K562 (cell line): ENCODE measurements at regions not wholly inside any gene's neighbourhood (a gene's known extent, or its start where the extent isn't known, plus 50 kb on each side); places are given as distances from the start of the nearest gene placed in this dataset.

ENCODE experiments used
- CEBPG ChIP-seq, 3 experiments: fragments of 200-800 bp in 1 of 3; sonication (Bioruptor generic) in 1 of 3; sonication (generic) in 1 of 3; formaldehyde crosslinking in 1 of 3; IDR thresholded peaks in 2 of 3; conservative IDR thresholded peaks in 1 of 3; 2 replicates each; pipeline versions ENCODE4 v1.6.1 to v1.8.0; 2016 to 2022; ENCODE audit warnings: missing compliant biosample characterization in 2 of 3, missing genetic modification characterization in 2 of 3, mild to moderate bottlenecking in 1 of 3, missing genetic modification reagents in 1 of 3
- RFX5 ChIP-seq: IDR thresholded peaks from 2 replicates; pipeline ENCODE4 v1.6.1; 2011; ENCODE audit warnings: low read depth, mild to moderate bottlenecking, improper control_type of control experiment, low read length
- SMARCC2 ChIP-seq: fragments of 450-650 bp; IDR thresholded peaks from 2 replicates; pipeline ENCODE4 v1.6.1; 2017; ENCODE audit warnings: antibody characterized with exemption, moderate library complexity, mild to moderate bottlenecking, low read depth
- SP1 ChIP-seq: sonication (generic); formaldehyde crosslinking; IDR thresholded peaks from 2 replicates; pipeline ENCODE4 v1.8.1; 2022; ENCODE audit warnings: mild to moderate bottlenecking, missing genetic modification reagents
- ZNF133 ChIP-seq: fragments of 250-450 bp; sonication (Bioruptor Pico); IDR thresholded peaks from 2 replicates; pipeline ENCODE4 v1.4.0; 2020; ENCODE audit warnings: mild to moderate bottlenecking
- TF ChIP-seq, protein P1 (sequence below), 3 experiments: IDR thresholded peaks in 2 of 3; conservative IDR thresholded peaks in 1 of 3; 2 replicates each; pipeline ENCODE4 v1.5.1; 2011 to 2012; ENCODE audit warnings: low read length in 3 of 3, mild to moderate bottlenecking in 3 of 3, control low read depth in 2 of 3, improper control_type of control experiment in 1 of 3, inconsistent platforms in 1 of 3, low read depth in 1 of 3, mixed read lengths in 1 of 3, moderate library complexity in 1 of 3; ENCODE audit not compliant: insufficient read depth in 2 of 3
- TF ChIP-seq, protein P2 (sequence below): sonication (generic); formaldehyde crosslinking; IDR thresholded peaks from 2 replicates; pipeline ENCODE4 v1.8.0; 2022; ENCODE audit warnings: missing genetic modification reagents, mild to moderate bottlenecking, moderate library complexity, borderline replicate concordance

DNA sequence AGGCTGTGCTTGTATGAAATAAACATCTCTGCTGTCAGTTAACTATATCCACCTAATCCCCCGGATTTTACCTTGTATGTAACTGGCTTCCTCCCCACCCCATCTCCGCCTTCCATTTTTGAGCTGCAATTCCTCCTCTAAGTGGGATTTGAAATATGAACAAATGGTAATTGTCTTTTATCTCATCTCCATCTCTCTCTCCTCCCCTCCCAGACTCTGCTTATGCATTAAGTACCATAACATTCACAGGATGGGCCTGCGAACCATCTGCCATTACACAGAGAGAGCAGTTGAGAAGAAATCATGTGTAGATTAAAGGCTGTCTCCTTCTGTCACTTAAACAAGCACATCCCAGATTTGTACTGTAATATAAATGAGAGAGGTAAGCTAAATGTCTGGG is 1169.9 kb downstream of the TYW1 start:
- TF ChIP-seq, protein P1, sequence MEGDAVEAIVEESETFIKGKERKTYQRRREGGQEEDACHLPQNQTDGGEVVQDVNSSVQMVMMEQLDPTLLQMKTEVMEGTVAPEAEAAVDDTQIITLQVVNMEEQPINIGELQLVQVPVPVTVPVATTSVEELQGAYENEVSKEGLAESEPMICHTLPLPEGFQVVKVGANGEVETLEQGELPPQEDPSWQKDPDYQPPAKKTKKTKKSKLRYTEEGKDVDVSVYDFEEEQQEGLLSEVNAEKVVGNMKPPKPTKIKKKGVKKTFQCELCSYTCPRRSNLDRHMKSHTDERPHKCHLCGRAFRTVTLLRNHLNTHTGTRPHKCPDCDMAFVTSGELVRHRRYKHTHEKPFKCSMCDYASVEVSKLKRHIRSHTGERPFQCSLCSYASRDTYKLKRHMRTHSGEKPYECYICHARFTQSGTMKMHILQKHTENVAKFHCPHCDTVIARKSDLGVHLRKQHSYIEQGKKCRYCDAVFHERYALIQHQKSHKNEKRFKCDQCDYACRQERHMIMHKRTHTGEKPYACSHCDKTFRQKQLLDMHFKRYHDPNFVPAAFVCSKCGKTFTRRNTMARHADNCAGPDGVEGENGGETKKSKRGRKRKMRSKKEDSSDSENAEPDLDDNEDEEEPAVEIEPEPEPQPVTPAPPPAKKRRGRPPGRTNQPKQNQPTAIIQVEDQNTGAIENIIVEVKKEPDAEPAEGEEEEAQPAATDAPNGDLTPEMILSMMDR (IDR thresholded peaks at IDR 0.05 in 2 of 3, conservative IDR thresholded peaks at IDR 0.05 in 1 of 3; ENCODE audit: insufficient read depth in 2 of 3, low read depth in 1 of 3, low read length in 3 of 3), result no peak
- TF ChIP-seq SMARCC2 (no peak), CEBPG (CRISPR knock-in tag; IDR thresholded peaks at IDR 0.05) (no peak), CEBPG (tag; conservative IDR thresholded peaks at IDR 0.05 in 1 of 2, IDR thresholded peaks at IDR 0.05 in 1 of 2) (no peak), ZNF133 (CRISPR knock-in tag) (no peak), SP1 (CRISPR knock-in tag) (no peak), RFX5 (no peak)
- TF ChIP-seq, protein P2, sequence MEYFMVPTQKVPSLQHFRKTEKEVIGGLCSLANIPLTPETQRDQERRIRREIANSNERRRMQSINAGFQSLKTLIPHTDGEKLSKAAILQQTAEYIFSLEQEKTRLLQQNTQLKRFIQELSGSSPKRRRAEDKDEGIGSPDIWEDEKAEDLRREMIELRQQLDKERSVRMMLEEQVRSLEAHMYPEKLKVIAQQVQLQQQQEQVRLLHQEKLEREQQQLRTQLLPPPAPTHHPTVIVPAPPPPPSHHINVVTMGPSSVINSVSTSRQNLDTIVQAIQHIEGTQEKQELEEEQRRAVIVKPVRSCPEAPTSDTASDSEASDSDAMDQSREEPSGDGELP (CRISPR knock-in tag), result no peak
